ENCODE measurements at regions not wholly inside any gene's neighbourhood (a gene's known extent, or its start where the extent isn't known, plus 50 kb on each side); places are given as distances from the start of the nearest gene placed in this dataset.

GRCh38 chr18:35868915-35869314, 103.6 kb upstream of the RMP24 start:
- TF ChIP-seq CTCF (IDR thresholded peaks at IDR 0.05) (no peak), POLR2A (IDR thresholded peaks at IDR 0.05) (no peak), EP300 (IDR thresholded peaks at IDR 0.05) (no peak)
